ENCODE measurements at regions not wholly inside any gene's neighbourhood (a gene's known extent, or its start where the extent isn't known, plus 50 kb on each side); places are given as distances from the start of the nearest gene placed in this dataset.

DNA sequence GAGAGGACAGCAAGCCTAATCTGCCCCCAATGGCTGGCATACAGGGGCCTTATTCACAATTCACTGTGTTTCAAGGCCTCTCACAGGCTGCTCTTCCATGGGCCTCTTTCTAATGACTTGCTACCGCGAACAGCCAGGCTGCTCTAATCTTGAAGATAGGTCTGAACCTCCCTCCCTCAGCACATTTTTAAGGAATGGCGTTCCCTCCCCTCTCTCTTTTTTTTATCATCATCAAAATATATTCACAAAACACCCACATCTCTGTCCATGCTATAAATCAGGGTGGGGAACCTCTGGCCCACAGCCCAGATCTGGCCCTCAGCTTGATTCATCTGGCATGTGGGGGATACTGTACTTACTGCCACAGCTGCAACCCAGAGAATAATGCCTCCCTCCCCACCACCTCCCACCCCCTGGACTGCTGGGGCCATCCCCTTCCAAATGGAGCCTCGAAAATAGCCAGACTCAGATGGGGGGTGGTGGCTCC, 62.5 kb downstream of the PABIR2 start (continued):
- TF ChIP-seq, protein P1, sequence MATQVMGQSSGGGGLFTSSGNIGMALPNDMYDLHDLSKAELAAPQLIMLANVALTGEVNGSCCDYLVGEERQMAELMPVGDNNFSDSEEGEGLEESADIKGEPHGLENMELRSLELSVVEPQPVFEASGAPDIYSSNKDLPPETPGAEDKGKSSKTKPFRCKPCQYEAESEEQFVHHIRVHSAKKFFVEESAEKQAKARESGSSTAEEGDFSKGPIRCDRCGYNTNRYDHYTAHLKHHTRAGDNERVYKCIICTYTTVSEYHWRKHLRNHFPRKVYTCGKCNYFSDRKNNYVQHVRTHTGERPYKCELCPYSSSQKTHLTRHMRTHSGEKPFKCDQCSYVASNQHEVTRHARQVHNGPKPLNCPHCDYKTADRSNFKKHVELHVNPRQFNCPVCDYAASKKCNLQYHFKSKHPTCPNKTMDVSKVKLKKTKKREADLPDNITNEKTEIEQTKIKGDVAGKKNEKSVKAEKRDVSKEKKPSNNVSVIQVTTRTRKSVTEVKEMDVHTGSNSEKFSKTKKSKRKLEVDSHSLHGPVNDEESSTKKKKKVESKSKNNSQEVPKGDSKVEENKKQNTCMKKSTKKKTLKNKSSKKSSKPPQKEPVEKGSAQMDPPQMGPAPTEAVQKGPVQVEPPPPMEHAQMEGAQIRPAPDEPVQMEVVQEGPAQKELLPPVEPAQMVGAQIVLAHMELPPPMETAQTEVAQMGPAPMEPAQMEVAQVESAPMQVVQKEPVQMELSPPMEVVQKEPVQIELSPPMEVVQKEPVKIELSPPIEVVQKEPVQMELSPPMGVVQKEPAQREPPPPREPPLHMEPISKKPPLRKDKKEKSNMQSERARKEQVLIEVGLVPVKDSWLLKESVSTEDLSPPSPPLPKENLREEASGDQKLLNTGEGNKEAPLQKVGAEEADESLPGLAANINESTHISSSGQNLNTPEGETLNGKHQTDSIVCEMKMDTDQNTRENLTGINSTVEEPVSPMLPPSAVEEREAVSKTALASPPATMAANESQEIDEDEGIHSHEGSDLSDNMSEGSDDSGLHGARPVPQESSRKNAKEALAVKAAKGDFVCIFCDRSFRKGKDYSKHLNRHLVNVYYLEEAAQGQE (IDR thresholded peaks at IDR 0.05; ENCODE audit: low read depth) = no peak
- no peak for TF ChIP-seq SRF (IDR thresholded peaks at IDR 0.05; ENCODE audit: low read depth)

DNA sequence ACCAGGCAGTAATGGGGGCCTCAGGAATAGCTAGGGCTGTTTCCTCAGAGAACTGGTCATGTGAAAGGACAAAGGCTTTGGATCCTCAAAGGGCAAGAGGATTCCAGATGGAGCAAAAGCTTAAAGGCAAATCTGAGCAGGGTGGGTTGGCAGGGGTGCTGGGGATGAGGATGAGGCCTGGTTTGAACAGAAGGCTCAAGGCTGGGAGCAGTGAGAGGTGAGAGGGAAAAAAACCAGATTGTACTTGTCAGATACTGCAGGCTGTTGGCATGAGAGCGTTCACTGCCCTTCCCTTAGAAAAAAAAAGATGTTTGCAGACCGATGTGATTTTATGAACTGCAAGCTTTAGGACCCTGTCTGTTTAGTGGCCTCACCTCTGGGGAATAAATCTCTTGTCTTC, 63.4 kb downstream of the PABIR2 start:
- DNase-seq (ENCODE audit: low read depth, low spot score) = no peak
- no peak overlapping the region for H3K27ac ChIP-seq (ENCODE audit: low read depth, low read length)
- no peaks in the 10 kb centered on the region; a peak in 1 of 4 replicates for H3K4me1 ChIP-seq (ENCODE audit: control insufficient read depth in 1 of 2, insufficient read depth in 2 of 2, low read length in 2 of 2)
- H3K9ac ChIP-seq (ENCODE audit: low read length) = no peak overlapping the region
- ATAC-seq = no peak
- H3K9me3 ChIP-seq (ENCODE audit: control insufficient read depth in 1 of 2, insufficient read depth in 1 of 2, low read depth in 1 of 2, low read length in 2 of 2) = no peaks in the 10 kb centered on the region
- POLR2A ChIA-PET = no interaction called here
- intact Hi-C loops (cut with micrococcal nuclease) = no loop called here
- no peak overlapping the region for H2AFZ ChIP-seq (ENCODE audit: low read depth, low read length, poor library complexity, severe bottlenecking)
- RAD21 ChIA-PET (ENCODE audit: low non-redundant PET in 1 of 2, low total read pairs in 2 of 2, uncharacterized antibody in 2 of 2, unreplicated experiment in 2 of 2) = no interaction called here
- H3K27me3 ChIP-seq (ENCODE audit: insufficient read depth, low read length) = no peaks in the 10 kb centered on the region
- no peaks in the 10 kb centered on the region for H3K36me3 ChIP-seq (ENCODE audit: control insufficient read depth in 1 of 2, insufficient read depth in 2 of 2, low read length in 2 of 2)
- H3K4me2 ChIP-seq (ENCODE audit: low read length) = no peak overlapping the region
- no peak overlapping the region for H3K4me3 ChIP-seq (replicated peaks in 1 of 2; ENCODE audit: low read depth in 1 of 2, low read length in 2 of 2)
- H3K9me2 ChIP-seq (ENCODE audit: insufficient read depth) = no peaks in the 10 kb centered on the region
- CTCF ChIA-PET = no interaction called here
- H4K20me1 ChIP-seq (ENCODE audit: insufficient read depth) = no peaks in the 10 kb centered on the region
- H3K79me2 ChIP-seq (ENCODE audit: insufficient read depth, low read length) = no peaks in the 10 kb centered on the region
- no peak for TF ChIP-seq SIN3A (IDR thresholded peaks at IDR 0.05; ENCODE audit: low read depth)
- TF ChIP-seq ZFX (IDR thresholded peaks at IDR 0.05) = no peak
- no peak for TF ChIP-seq YY1 (IDR thresholded peaks at IDR 0.05; ENCODE audit: extremely low read depth, insufficient replicate concordance, low read depth, low read length)
- no peak for TF ChIP-seq ELF1 (IDR thresholded peaks at IDR 0.05; ENCODE audit: borderline replicate concordance, low read depth)
- no peak for TF ChIP-seq RAD21 (IDR thresholded peaks at IDR 0.05; ENCODE audit: low read depth)
- TF ChIP-seq, protein P2, sequence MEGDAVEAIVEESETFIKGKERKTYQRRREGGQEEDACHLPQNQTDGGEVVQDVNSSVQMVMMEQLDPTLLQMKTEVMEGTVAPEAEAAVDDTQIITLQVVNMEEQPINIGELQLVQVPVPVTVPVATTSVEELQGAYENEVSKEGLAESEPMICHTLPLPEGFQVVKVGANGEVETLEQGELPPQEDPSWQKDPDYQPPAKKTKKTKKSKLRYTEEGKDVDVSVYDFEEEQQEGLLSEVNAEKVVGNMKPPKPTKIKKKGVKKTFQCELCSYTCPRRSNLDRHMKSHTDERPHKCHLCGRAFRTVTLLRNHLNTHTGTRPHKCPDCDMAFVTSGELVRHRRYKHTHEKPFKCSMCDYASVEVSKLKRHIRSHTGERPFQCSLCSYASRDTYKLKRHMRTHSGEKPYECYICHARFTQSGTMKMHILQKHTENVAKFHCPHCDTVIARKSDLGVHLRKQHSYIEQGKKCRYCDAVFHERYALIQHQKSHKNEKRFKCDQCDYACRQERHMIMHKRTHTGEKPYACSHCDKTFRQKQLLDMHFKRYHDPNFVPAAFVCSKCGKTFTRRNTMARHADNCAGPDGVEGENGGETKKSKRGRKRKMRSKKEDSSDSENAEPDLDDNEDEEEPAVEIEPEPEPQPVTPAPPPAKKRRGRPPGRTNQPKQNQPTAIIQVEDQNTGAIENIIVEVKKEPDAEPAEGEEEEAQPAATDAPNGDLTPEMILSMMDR (IDR thresholded peaks at IDR 0.05 in 2 of 3, conservative IDR thresholded peaks at IDR 0.05 in 1 of 3; ENCODE audit: borderline replicate concordance in 1 of 3, insufficient read depth in 1 of 3, low read depth in 2 of 3, low read length in 2 of 3) = no peak
- TF ChIP-seq, protein P3, sequence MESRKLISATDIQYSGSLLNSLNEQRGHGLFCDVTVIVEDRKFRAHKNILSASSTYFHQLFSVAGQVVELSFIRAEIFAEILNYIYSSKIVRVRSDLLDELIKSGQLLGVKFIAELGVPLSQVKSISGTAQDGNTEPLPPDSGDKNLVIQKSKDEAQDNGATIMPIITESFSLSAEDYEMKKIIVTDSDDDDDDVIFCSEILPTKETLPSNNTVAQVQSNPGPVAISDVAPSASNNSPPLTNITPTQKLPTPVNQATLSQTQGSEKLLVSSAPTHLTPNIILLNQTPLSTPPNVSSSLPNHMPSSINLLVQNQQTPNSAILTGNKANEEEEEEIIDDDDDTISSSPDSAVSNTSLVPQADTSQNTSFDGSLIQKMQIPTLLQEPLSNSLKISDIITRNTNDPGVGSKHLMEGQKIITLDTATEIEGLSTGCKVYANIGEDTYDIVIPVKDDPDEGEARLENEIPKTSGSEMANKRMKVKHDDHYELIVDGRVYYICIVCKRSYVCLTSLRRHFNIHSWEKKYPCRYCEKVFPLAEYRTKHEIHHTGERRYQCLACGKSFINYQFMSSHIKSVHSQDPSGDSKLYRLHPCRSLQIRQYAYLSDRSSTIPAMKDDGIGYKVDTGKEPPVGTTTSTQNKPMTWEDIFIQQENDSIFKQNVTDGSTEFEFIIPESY (IDR thresholded peaks at IDR 0.05; ENCODE audit: extremely low read depth, insufficient replicate concordance, low read length) = no peak
- BruUV-seq (replicated peaks) = no TSS peak
